CD4-positive, alpha-beta T cell (primary cell): ENCODE measurements at regions not wholly inside any gene's neighbourhood (a gene's known extent, or its start where the extent isn't known, plus 50 kb on each side); places are given as distances from the start of the nearest gene placed in this dataset.

ENCODE experiments used
- ATAC-seq: fragments of 200-7000 bp; cut with Tn5 transposase; one replicate; pipeline ENCODE4 v1.10.0; 2022; ENCODE audit warnings: mild to moderate bottlenecking; ENCODE audit not compliant: poor library complexity
- CTCF ChIA-PET: fragments of 350-600 bp; sonication (Branson Sonifier 250); formaldehyde crosslinking; loops from one replicate; lab custom pipeline; 2021; ENCODE audit warnings: antibody characterized with exemption, inconsistent platforms; lab: Charles Lee
- POLR2A ChIA-PET: fragments of 350-600 bp; sonication (Branson Sonifier 250); formaldehyde crosslinking; loops from one replicate; lab custom pipeline; 2021; ENCODE audit warnings: antibody characterized with exemption, inconsistent platforms; lab: Charles Lee
- DNase-seq, 14 experiments: peaks; one replicate each; pipeline ENCODE4 v3.0.0-alpha.2; 2013 to 2020; ENCODE audit warnings: mixed read lengths in 2 of 14
- H3K27ac ChIP-seq, 2 donors: one replicate each; pipeline versions ENCODE4 v1.5.1 to v1.7.0; 2013; ENCODE audit warnings: low read length in 2 of 2, low read depth in 1 of 2, mild to moderate bottlenecking in 1 of 2
- H3K27me3 ChIP-seq, 2 experiments: 1 replicate in 1 of 2; 2 replicates in 1 of 2; pipeline versions ENCODE4 v1.6.1 to v1.7.0; 2013; ENCODE audit warnings: low read length in 2 of 2, control low read depth in 1 of 2, mild to moderate bottlenecking in 1 of 2, moderate library complexity in 1 of 2; ENCODE audit not compliant: insufficient read depth in 2 of 2, control insufficient read depth in 1 of 2
- H3K36me3 ChIP-seq: one replicate; pipeline ENCODE4 v1.6.1; 2013; ENCODE audit warnings: low read length, control low read depth; ENCODE audit not compliant: insufficient read depth
- H3K4me1 ChIP-seq: one replicate; pipeline ENCODE4 v1.6.1; 2013; ENCODE audit warnings: low read length, control low read depth; ENCODE audit not compliant: insufficient read depth
- H3K4me3 ChIP-seq: one replicate; pipeline ENCODE4 v1.5.1; 2013; ENCODE audit warnings: mild to moderate bottlenecking, low read length, moderate library complexity
- H3K9me3 ChIP-seq, 2 experiments: 1 replicate in 1 of 2; 2 replicates in 1 of 2; pipeline versions ENCODE4 v1.6.1 to v1.7.0; 2013; ENCODE audit warnings: low read length in 2 of 2, mild to moderate bottlenecking in 2 of 2, control low read depth in 1 of 2, moderate library complexity in 1 of 2; ENCODE audit not compliant: control insufficient read depth in 1 of 2, insufficient read depth in 1 of 2
- H3K27ac Mint-ChIP-seq: one replicate; pipeline ENCODE4 v1.8.0; 2020; ENCODE audit warnings: mixed read lengths
- H3K27me3 Mint-ChIP-seq: one replicate; pipeline ENCODE4 v1.8.0; 2021; ENCODE audit warnings: mixed read lengths
- H3K36me3 Mint-ChIP-seq: one replicate; pipeline ENCODE4 v1.8.0; 2021; ENCODE audit warnings: low read depth, mixed read lengths
- H3K4me1 Mint-ChIP-seq: one replicate; pipeline ENCODE4 v1.8.0; 2021; ENCODE audit warnings: low read depth, mixed read lengths
- H3K4me3 Mint-ChIP-seq: one replicate; pipeline ENCODE4 v1.8.0; 2020; ENCODE audit warnings: mild to moderate bottlenecking, mixed read lengths
- H3K9me3 Mint-ChIP-seq: one replicate; pipeline ENCODE4 v1.8.0; 2020; ENCODE audit warnings: mixed read lengths
- intact Hi-C, 2 experiments: fragments of 100-400 bp; cut with DNase I in 1 of 2; cut with micrococcal nuclease in 1 of 2; formaldehyde crosslinking; loops; one replicate each; pipeline versions ENCODE4 v1.15.1 to v1.9.0; 2023 to 2025; cut with DNase I, micrococcal nuclease
- TF ChIP-seq, protein P1 (sequence below): fragments of 200-600 bp; IDR thresholded peaks from one replicate; pipeline ENCODE4 v1.8.0; 2022; ENCODE audit warnings: antibody characterized with exemption, mild to moderate bottlenecking

DNA sequence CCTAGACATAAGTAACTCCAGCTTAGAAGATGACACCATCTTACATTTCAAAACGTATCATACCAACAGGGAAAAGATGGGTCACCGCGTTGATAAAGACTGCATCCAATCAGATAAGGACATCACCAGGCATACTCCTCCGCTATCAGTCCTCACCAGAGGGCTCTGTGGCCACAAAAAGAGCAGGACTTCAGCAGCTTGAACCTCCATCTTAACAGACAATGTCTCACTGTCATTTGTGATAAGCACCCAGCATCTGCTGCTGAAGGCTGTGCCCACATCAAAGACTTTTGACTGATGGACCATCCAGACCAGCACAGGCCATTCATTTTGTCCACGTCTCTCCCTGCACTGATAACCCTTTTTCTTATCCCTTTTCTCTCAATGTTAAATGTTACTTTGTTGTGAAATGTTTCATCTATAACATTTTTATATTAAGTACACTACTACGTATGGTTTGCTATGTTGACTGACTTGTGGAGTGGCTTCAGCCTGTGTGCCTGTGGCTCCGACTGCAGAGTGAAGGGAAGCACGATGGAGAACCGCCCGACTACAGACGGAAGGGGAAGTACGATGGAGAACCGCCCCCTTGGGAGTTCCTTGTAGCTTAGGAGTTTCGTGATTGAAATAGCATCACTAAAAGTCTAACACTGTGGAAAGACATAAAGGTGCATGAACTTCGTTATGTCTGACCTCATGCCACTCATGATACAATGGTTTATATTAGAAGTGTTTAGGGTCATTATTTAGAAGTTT, 595.4 kb upstream of the AGA start:
- ChIA-PET CTCF (no interaction called here), POLR2A (no interaction called here)
- H3K4me3 Mint-ChIP-seq: no peak overlapping the region
- no peaks in the 10 kb centered on the region for H3K36me3 Mint-ChIP-seq
- no peaks in the 10 kb centered on the region for H3K4me1 Mint-ChIP-seq
- H3K9me3 Mint-ChIP-seq: peaks cover 5% of the 10 kb centered on the region
- DNase-seq: no peak
- no peaks in the 10 kb centered on the region for H3K4me1 ChIP-seq
- ATAC-seq: no peak
- no peak overlapping the region for H3K27ac ChIP-seq
- intact Hi-C loops: no loop called here
- H3K36me3 ChIP-seq: no peaks in the 10 kb centered on the region
- H3K27ac Mint-ChIP-seq: no peak overlapping the region
- no peaks in the 10 kb centered on the region for H3K27me3 Mint-ChIP-seq
- H3K9me3 ChIP-seq: peaks cover 0 to 8% of the 10 kb centered on the region in 2 experiments
- H3K4me3 ChIP-seq: no peak overlapping the region
- TF ChIP-seq, protein P1, sequence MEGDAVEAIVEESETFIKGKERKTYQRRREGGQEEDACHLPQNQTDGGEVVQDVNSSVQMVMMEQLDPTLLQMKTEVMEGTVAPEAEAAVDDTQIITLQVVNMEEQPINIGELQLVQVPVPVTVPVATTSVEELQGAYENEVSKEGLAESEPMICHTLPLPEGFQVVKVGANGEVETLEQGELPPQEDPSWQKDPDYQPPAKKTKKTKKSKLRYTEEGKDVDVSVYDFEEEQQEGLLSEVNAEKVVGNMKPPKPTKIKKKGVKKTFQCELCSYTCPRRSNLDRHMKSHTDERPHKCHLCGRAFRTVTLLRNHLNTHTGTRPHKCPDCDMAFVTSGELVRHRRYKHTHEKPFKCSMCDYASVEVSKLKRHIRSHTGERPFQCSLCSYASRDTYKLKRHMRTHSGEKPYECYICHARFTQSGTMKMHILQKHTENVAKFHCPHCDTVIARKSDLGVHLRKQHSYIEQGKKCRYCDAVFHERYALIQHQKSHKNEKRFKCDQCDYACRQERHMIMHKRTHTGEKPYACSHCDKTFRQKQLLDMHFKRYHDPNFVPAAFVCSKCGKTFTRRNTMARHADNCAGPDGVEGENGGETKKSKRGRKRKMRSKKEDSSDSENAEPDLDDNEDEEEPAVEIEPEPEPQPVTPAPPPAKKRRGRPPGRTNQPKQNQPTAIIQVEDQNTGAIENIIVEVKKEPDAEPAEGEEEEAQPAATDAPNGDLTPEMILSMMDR: no peak
- no peaks in the 10 kb centered on the region for H3K27me3 ChIP-seq

DNA sequence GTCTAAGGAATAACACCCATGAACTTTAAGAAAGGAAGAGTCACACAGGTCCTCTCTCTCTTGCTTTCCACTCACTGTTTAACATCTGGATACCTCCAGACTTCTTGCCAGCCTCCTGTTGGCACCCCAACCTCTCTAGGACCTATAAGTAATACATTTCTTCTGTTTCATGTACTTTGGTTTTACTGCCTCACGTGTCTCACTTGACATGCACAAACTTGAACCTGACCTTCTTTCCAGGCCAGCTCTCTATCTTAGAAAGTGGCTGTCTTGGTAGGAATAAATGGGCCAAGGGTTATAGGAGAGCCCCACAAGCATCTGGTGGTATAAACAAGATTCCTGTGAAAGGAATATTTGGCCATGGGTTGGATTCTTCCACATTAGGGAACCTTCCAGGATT, 614.8 kb upstream of the AGA start:
- TF ChIP-seq, protein P1: no peak
- no peak for ATAC-seq
- Histone ChIP-seq H3K27ac (no peak overlapping the region), H3K4me3 (no peak overlapping the region), H3K27me3 (no peaks in the 10 kb centered on the region), H3K4me1 (no peaks in the 10 kb centered on the region), H3K9me3 (peaks cover 4% of the 10 kb centered on the region in 2 experiments), H3K36me3 (no peaks in the 10 kb centered on the region)
- DNase-seq: no peak
- Mint-ChIP-seq H3K36me3 (no peaks in the 10 kb centered on the region), H3K4me3 (no peak overlapping the region), H3K27me3 (no peaks in the 10 kb centered on the region), H3K9me3 (peaks cover 3% of the 10 kb centered on the region), H3K27ac (no peak overlapping the region), H3K4me1 (no peaks in the 10 kb centered on the region)
- ChIA-PET POLR2A (no interaction called here), CTCF (no interaction called here)
- intact Hi-C loops: no loop called here

DNA sequence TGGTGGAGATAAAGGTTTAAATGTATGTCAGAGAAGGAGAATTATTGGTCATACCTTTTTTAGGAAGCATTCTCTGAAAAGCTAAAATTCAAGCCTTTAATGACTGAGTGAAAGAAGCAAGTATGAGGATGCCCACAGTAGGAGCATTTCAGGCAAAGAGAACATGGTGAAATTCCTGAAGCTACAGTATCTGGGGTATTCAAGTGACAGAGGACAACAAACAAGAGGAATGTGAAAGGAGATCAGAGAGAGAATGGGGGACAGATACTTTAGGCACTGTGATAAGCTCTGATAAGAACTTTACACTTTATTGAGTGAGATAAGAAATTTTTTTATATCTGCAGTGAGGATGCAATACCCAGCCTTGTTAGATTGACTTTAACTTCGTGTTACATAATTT, 621.3 kb upstream of the AGA start:
- TF ChIP-seq, protein P1: no peak
- H3K27me3 ChIP-seq: no peaks in the 10 kb centered on the region
- ATAC-seq (no peak), DNase-seq (no peak)
- POLR2A ChIA-PET: no interaction called here
- no peaks in the 10 kb centered on the region for H3K4me1 Mint-ChIP-seq
- intact Hi-C loops: no loop called here
- no peaks in the 10 kb centered on the region for H3K9me3 ChIP-seq
- no peaks in the 10 kb centered on the region for H3K36me3 Mint-ChIP-seq
- no peak overlapping the region for H3K4me3 ChIP-seq
- no peak overlapping the region for H3K4me3 Mint-ChIP-seq
- no peaks in the 10 kb centered on the region for H3K36me3 ChIP-seq
- no peak overlapping the region for H3K27ac ChIP-seq
- CTCF ChIA-PET: no interaction called here
- H3K27me3 Mint-ChIP-seq: no peaks in the 10 kb centered on the region
- no peaks in the 10 kb centered on the region for H3K4me1 ChIP-seq
- no peaks in the 10 kb centered on the region for H3K9me3 Mint-ChIP-seq
- H3K27ac Mint-ChIP-seq: no peak overlapping the region
